HepG2 (cell line): ENCODE measurements at regions not wholly inside any gene's neighbourhood (a gene's known extent, or its start where the extent isn't known, plus 50 kb on each side); places are given as distances from the start of the nearest gene placed in this dataset.

Experiments used
- KAT7 ChIP-seq: IDR thresholded peaks from 2 replicates; pipeline ENCODE4 v1.6.1; 2018; ENCODE audit warnings: borderline replicate concordance, missing compliant biosample characterization
- NCOA5 ChIP-seq: sonication (generic); formaldehyde crosslinking; IDR thresholded peaks from 2 replicates; pipeline ENCODE4 v1.4.0; 2020; ENCODE audit warnings: missing genetic modification reagents
- TAF1 ChIP-seq: sonication (generic); formaldehyde crosslinking; IDR thresholded peaks from 2 replicates; pipeline ENCODE4 v1.4.0; 2020; ENCODE audit warnings: missing genetic modification reagents
- ZNF138 ChIP-seq: sonication (generic); formaldehyde crosslinking; IDR thresholded peaks from 2 replicates; pipeline ENCODE4 v1.5.0; 2020; ENCODE audit warnings: mild to moderate bottlenecking, low read depth, missing genetic modification reagents
- ZNF879 ChIP-seq: sonication (generic); formaldehyde crosslinking; IDR thresholded peaks from 2 replicates; pipeline ENCODE4 v1.8.1; 2023; ENCODE audit warnings: missing genetic modification reagents

DNA sequence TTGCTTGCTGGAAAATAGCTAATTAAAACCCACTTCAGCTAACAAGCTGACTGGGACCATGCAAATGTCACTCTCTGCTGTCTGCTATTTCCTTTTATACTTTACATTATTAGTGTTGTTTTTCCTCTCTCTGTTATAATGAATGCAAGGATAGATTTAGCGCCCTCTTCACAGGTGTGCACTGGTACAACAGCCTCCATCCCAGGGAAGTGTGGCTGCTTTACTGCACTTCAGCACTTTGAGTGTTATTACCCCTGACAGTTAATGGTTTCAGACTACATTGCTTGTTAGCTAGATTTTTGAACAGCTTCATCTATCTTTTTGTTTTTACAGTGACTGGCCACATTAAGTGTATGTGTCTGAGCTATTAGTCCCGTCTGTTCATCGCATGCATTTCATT, 405.7 kb downstream of the RNF144B start:
- TF ChIP-seq ZNF879 (CRISPR knock-in tag) = no peak
- no peak for TF ChIP-seq ZNF138 (CRISPR knock-in tag)
- no peak for TF ChIP-seq KAT7
- TF ChIP-seq TAF1 = no peak
- TF ChIP-seq NCOA5 = no peak
